Sciatic nerve (tissue), 2 donors: ENCODE measurements at regions not wholly inside any gene's neighbourhood (a gene's known extent, or its start where the extent isn't known, plus 50 kb on each side); places are given as distances from the start of the nearest gene placed in this dataset.

Experiments used
- ATAC-seq: fragments of 200-7000 bp; cut with Tn5 transposase; one replicate; pipeline ENCODE4 v1.9.1; 2020; ENCODE audit warnings: mild to moderate bottlenecking, moderate library complexity
- DNase-seq: peaks from one replicate; pipeline ENCODE4 v3.0.0-alpha.2; 2020; ENCODE audit warnings: low spot score
- intact Hi-C: fragments of 100-400 bp; cut with DNase I; formaldehyde crosslinking; loops from one replicate; pipeline ENCODE4 v1.14.2; 2022
- donor health status: DM: no; HTN: no; CAD: no.
- donor health status: DM: no; HTN: no; CAD: no.

DNA sequence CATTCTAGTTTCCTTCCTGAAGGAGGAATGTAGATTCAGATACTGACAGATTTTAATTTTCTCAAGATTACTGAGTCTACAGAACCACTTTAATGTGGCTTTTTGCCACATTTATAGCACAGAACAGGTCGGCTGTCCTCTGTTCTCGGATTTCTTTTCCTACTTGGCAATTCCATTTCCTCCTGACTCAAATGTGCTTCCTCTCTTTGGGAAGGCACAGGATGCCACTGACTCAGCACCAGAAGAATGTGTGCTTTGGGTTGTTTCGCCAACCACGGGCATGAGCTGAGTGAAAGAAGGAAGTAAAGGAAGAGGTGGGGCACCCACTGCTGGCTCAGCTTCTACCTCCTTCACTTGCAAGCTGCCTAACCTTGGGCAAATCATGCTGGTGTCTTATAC, 970.6 kb upstream of the ACVR2A start:
- no peak for ATAC-seq
- intact Hi-C loops: no loop called here

DNA sequence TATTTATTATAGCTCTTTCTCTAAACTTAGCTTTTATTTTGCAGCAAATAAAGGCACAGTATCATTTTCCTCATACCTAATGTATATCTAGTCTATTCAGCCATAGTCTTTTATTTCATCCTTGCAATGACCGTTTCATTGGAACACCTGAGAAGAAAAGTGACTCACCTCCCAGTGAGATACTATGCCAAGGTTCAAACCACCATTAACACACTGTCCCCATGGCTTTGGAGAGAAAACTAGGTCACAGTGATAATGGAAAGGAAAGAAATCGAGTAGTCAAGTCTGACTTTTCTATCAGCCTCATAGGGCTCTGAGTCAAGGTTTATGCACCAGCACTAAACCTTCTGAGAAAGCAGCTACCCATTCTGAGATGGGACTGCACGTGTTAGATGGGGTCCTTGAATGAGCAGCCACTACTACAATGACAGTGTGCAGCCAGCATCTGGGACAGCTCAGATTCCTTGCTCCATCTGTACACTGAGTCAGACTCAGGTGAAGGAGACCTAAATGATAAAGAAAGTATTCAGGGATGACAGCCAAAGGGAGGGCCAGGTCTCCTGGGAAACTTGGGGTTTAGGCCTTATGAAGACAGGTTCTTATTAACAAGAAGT, 971.1 kb upstream of the ACVR2A start:
- ATAC-seq (no peak), DNase-seq (no peak)
- intact Hi-C loops: no loop called here

More for the DNA sequence above, 970.6 kb upstream of the ACVR2A start:
- no peak for DNase-seq

- DNase-seq (no peak), ATAC-seq (no peak)
- intact Hi-C loops: no loop called here
These were observed 971.8 kb upstream of the ACVR2A start for GRCh38 chr2:146873056-146873455.

DNA sequence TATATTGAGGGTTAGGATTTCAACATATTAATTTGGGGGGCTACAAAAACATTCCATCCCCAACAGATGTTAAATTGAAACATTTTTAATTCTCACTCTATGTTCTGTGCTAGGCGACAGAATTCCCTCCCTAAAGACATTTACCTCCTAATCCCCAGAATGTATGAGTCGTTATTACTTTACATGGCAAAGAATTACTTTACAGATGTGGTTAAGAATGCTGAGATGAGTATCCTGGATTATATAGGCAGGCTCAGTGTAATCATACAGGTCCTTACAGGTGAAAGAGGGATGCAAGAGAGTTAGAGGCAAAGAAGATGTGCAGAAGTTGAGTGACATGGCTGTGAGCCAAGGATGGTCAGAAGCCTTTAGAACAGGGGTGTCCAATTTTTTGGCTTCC, 974.1 kb upstream of the ACVR2A start:
- ATAC-seq (no peak), DNase-seq (no peak)
- intact Hi-C loops: no loop called here

GRCh38 chr2:146869328-146869727, 975.5 kb upstream of the ACVR2A start:
- intact Hi-C loops: no loop called here
- ATAC-seq (no peak), DNase-seq (no peak)

DNA sequence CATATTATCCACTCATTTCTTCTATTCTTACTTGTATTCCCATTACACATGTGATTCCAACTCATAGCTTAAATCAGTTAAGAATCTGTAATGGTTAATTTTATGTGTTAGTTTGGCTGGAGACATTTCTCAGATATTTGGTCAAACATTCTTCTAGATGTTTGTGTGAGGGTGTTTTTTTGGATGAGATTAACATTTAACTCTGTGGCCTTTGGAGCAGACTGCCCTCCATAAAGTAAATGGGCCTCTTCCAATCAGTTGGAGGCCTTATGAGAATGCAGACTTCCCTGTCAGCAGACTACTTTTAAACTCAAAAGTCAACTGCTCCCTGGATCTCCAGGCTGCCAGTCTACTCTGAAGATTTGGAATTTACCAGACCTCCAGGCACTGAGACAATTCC, 976.8 kb upstream of the ACVR2A start:
- intact Hi-C loops: no loop called here
- ATAC-seq (no peak), DNase-seq (no peak)

GRCh38 chr2:146867477-146867986, 977.3 kb upstream of the ACVR2A start:
- DNase-seq: no peak
- ATAC-seq: no peak
- intact Hi-C loops: no loop called here

GRCh38 chr2:146853741-146854444, 990.9 kb upstream of the ACVR2A start:
- DNase-seq (no peak), ATAC-seq (no peak)
- intact Hi-C loops: no loop called here

DNA sequence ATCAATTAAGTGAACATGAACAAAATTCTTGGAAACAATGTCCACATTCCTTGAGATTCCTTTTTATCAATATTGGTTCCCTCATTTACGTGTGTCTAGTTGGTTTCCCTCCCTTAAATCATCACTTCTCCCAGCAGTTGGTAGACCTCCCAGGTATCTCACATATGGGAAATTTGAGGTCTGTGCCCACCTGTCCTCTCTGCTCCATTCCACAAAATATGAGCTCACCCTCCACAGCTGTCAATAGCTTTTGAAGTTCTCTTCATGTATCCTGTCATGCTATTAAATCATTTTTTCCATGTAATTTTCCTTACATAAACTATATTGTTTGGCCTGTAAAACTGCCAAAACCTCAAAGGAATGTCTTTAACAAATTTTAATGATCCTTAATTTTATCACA, 992.2 kb upstream of the ACVR2A start:
- DNase-seq: no peak
- intact Hi-C loops: no loop called here
- no peak for ATAC-seq

DNA sequence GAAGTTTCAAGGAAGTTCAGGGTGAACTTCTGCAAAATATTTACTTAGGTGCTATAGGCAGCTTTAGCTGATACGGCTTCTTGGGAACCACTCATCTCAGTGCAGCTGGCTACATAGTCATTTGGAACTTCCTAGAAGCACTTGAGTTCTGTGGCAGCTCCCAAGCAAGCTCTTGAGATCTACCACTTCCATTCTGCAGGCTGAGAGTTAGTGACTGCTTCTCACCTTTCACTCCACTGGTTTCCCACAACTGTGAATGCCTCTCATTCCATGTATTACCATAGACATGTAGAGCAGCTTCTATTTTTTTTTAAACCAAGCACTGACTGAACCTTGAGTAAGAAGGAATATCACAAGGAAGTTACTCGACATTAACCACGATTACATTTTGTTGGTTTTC, 994.1 kb upstream of the ACVR2A start:
- ATAC-seq: no peak
- intact Hi-C loops: no loop called here

GRCh38 chr2:146847846-146848245, 997.0 kb upstream of the ACVR2A start:
- ATAC-seq (no peak), DNase-seq (no peak)
- intact Hi-C loops: no loop called here

More for the DNA sequence above, 994.1 kb upstream of the ACVR2A start:
- DNase-seq: no peak

- DNase-seq (no peak), ATAC-seq (no peak)
- intact Hi-C loops: no loop called here
These were observed 1000.4 kb upstream of the ACVR2A start for GRCh38 chr2:146844226-146844990.

DNA sequence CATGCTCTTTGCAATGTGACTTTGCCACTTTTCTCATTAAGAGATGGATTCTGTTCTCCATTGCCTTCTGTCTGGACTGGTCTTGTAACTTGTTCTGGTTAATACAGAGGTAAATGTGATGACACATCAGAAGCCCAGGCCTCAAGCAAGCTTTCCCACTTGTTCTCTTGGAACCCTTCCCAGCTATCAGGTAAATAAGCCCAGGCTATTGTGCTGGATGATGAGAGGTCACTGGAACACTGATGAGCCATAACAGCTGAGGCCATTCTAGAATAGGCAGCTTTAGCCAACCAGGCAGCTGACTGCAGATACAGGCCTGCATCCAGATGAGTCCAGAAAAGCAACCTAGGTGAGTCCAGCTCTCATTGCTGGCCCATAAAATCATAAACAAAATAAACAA, 1007.0 kb upstream of the ACVR2A start:
- no peak for DNase-seq
- intact Hi-C loops: no loop called here
- no peak for ATAC-seq

DNA sequence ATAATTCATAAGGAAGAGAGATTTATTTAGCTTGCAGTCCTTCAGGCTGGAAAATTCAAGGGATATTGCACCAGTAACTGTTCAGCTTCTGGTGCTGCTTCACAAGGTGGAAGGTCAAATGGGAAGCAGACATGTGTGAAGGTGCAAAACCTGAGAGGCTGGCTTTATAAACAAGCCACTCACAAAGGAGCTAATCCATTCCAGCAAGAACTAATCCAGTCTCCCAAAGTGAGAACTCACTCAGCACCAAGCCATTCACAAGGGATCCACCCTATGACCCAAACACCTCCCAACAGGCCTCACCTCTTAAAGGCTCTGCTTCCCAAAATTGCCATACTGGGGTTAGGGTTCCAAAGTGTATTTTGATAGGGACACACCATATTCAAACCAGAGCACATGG, 1018.4 kb upstream of the ACVR2A start:
- intact Hi-C loops: no loop called here
- DNase-seq: no peak
- no peak for ATAC-seq

- DNase-seq (no peak), ATAC-seq (no peak)
- intact Hi-C loops: no loop called here
These were observed 1023.0 kb upstream of the ACVR2A start for GRCh38 chr2:146821836-146822316.

GRCh38 chr2:146820672-146821071, 1024.2 kb upstream of the ACVR2A start:
- intact Hi-C loops: no loop called here
- DNase-seq (no peak), ATAC-seq (no peak)

DNA sequence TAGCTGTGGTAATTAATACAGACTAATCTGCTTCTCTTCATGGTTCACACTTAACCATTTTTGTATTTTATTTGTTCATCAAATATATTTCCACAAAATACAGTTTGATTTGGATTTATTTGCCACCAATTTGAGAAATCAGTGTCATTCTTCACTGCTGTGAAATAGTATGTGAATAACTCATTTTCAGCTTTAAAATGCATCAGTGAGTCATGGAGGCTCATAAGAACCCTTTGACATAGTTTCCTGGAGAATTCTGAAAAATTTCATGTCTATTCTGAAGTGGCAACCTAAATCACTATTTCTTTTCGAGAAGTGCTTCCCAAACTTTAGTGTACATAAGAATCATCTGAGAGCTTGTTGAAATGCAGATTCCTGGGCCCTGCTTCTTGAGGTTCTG, 1026.7 kb upstream of the ACVR2A start:
- DNase-seq (no peak), ATAC-seq (no peak)
- intact Hi-C loops: no loop called here

- no peak for DNase-seq
- no peak for ATAC-seq
- intact Hi-C loops: no loop called here
These were observed 1027.2 kb upstream of the ACVR2A start for GRCh38 chr2:146817613-146818012.

GRCh38 chr2:146814971-146815370, 1029.9 kb upstream of the ACVR2A start:
- ATAC-seq (no peak), DNase-seq (no peak)
- intact Hi-C loops: no loop called here

DNA sequence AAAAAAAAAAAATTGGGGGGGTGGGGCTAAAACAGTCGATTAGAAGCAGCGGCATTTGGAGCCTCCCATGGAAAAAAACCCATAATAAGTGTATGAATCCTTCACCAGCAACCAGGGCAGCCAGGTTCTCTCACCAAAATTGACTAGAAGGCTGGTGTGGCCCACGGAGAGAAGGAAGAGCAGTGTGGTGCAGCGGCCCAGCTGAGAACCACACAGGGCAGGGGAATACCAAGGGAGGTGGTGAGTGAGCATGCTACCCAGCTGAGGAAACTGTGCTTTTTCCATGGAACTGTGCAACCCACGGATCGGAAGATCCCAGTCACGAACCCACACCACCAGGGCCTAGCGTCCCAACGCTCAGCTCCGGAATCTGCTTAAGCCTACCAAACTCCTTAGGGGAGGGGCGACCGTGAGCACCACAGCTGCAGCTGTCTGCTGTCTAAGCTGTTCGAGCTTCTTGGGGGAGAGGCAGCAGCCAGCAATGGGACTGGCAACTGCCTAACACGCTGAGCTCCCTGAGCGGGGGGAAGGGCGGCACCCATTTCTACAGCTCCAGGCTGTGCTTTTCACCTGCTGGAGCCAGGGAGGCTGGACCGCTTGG, 1037.2 kb upstream of the ACVR2A start:
- intact Hi-C loops: no loop called here
- DNase-seq (no peak), ATAC-seq (no peak)
